K562 (cell line): ENCODE measurements at regions not wholly inside any gene's neighbourhood (a gene's known extent, or its start where the extent isn't known, plus 50 kb on each side); places are given as distances from the start of the nearest gene placed in this dataset.

Source experiments
- ATAC-seq: fragments of 200-7000 bp; cut with Tn5 transposase; 3 replicates; pipeline ENCODE4 v1.9.1; 2020; ENCODE audit warnings: moderate library complexity
- BruUV-seq: library from RNA; stranded (reverse); fragments of 400-500 nt; replicated peaks from 2 replicates; lab custom pipeline; 2021; lab: Mats Ljungman, UMichigan
- CTCF ChIA-PET: fragments of 300-600 bp; formaldehyde crosslinking; extraction: SDS; loops from one replicate; lab custom pipeline; 2021; ENCODE audit warnings: low intra/inter-chr PET ratio; lab: Yijun Ruan, JAX
- POLR2A ChIA-PET: fragments of 300-600, 350-650 bp; sonication (Branson Sonifier 250); formaldehyde crosslinking; extraction: SDS; loops from one replicate; lab custom pipeline; 2021; ENCODE audit warnings: antibody characterized with exemption, inconsistent platforms; lab: Yijun Ruan, JAX
- DNase-seq, 4 experiments: peaks; one replicate each; pipeline versions ENCODE4 v3.0.0 to v3.0.0-alpha.2; 2011 to 2018; ENCODE audit warnings: low spot score in 3 of 4, mixed read lengths in 3 of 4; ENCODE audit errors: extremely low read depth in 1 of 4
- FAIRE-seq: peaks from 2 replicates; lab custom pipeline; 2011; peaks lifted over from hg19 to GRCh38; lab: Jason Lieb, UNC
- H2AFZ ChIP-seq: 2 replicates; pipeline ENCODE4 v1.6.0; 2011; ENCODE audit warnings: low read depth, low read length, control low read depth, inconsistent platforms
- H3K27ac ChIP-seq: fragments of 200-600 bp; 3 replicates; pipeline ENCODE4 v1.8.0; 2011; ENCODE audit warnings: low read depth, mild to moderate bottlenecking, control low read depth, inconsistent platforms, low read length, moderate library complexity, mixed read lengths; ENCODE audit errors: extremely low read depth
- H3K27me3 ChIP-seq, 2 experiments: fragments of 300-600 bp in 1 of 2; 2 replicates in 1 of 2; 3 replicates in 1 of 2; pipeline versions ENCODE4 v1.6.0 to v1.8.0; 2011; ENCODE audit warnings: inconsistent platforms in 2 of 2, low read length in 2 of 2, mild to moderate bottlenecking in 1 of 2, mixed read lengths in 1 of 2, moderate library complexity in 1 of 2; ENCODE audit not compliant: control insufficient read depth in 2 of 2, insufficient read depth in 2 of 2
- H3K36me3 ChIP-seq: fragments of 300-600 bp; 3 replicates; pipeline ENCODE4 v1.8.0; 2011; ENCODE audit warnings: mild to moderate bottlenecking, low read length, inconsistent platforms; ENCODE audit not compliant: control insufficient read depth, insufficient read depth
- H3K4me1 ChIP-seq, 2 experiments: fragments of 200-600 bp in 1 of 2; replicated peaks in 1 of 2; 2 replicates in 1 of 2; 3 replicates in 1 of 2; pipeline versions ENCODE4 v1.5.1 to v1.8.0; 2011; ENCODE audit warnings: inconsistent platforms in 2 of 2, low read length in 2 of 2, mild to moderate bottlenecking in 1 of 2, mixed read lengths in 1 of 2, moderate library complexity in 1 of 2; ENCODE audit not compliant: control insufficient read depth in 2 of 2, insufficient read depth in 2 of 2
- H3K4me2 ChIP-seq: 2 replicates; pipeline ENCODE4 v1.6.1; 2011; ENCODE audit warnings: low read length, control low read depth, inconsistent platforms, mixed read lengths; ENCODE audit not compliant: insufficient read depth
- H3K4me3 ChIP-seq: fragments of 200-600 bp; sonication (generic), shearing (Covaris generic); 2 replicates; pipeline ENCODE4 v1.5.1; 2016; ENCODE audit warnings: control low read depth, inconsistent platforms
- H3K79me2 ChIP-seq: fragments of 200-600 bp; 3 replicates; pipeline ENCODE4 v1.8.0; 2011; ENCODE audit warnings: low read length, inconsistent platforms; ENCODE audit not compliant: control insufficient read depth, insufficient read depth
- H3K9ac ChIP-seq, 2 experiments: 2 replicates each; pipeline versions ENCODE4 v1.6.0 to v1.6.1; 2011; ENCODE audit warnings: low read depth in 2 of 2, low read length in 2 of 2, control low read depth in 1 of 2, inconsistent platforms in 1 of 2, mild to moderate bottlenecking in 1 of 2, mixed read lengths in 1 of 2; ENCODE audit not compliant: insufficient read depth in 1 of 2
- H3K9me1 ChIP-seq: one replicate; pipeline ENCODE4 v1.6.0; 2011; ENCODE audit warnings: inconsistent platforms, mild to moderate bottlenecking, low read length, moderate library complexity; ENCODE audit not compliant: control insufficient read depth, insufficient read depth
- H3K9me3 ChIP-seq: replicated peaks from 2 replicates; pipeline ENCODE4 v1.5.1; 2011; ENCODE audit warnings: low read depth, low read length, inconsistent platforms; ENCODE audit not compliant: control insufficient read depth, insufficient read depth
- H4K20me1 ChIP-seq: replicated peaks from 2 replicates; pipeline ENCODE4 v1.6.1; 2011; ENCODE audit warnings: low read length, inconsistent platforms, mixed read lengths; ENCODE audit not compliant: control insufficient read depth, insufficient read depth
- HMGXB4 ChIP-seq: sonication (generic); formaldehyde crosslinking; IDR thresholded peaks from 2 replicates; pipeline ENCODE4 v1.8.1; 2023; ENCODE audit warnings: mild to moderate bottlenecking, missing genetic modification reagents
- KDM5B ChIP-seq: fragments of 200-600 bp; sonication (generic); IDR thresholded peaks from 2 replicates; pipeline ENCODE4 v1.6.1; 2012; ENCODE audit warnings: low read depth, mild to moderate bottlenecking, moderate library complexity, low read length, control low read depth, inconsistent platforms; ENCODE audit not compliant: insufficient replicate concordance
- MEF2D ChIP-seq: conservative IDR thresholded peaks from 2 replicates; pipeline ENCODE4 v1.6.1; 2016; ENCODE audit warnings: low read depth, missing genetic modification characterization, missing compliant biosample characterization
- RBM14 ChIP-seq: fragments of 200-400 bp; formaldehyde crosslinking; IDR thresholded peaks from 2 replicates; pipeline ENCODE4 v1.6.1; 2018; ENCODE audit warnings: low read depth, mild to moderate bottlenecking, low read length, moderate library complexity, borderline replicate concordance; ENCODE audit not compliant: insufficient read depth
- SLC30A9 ChIP-seq: fragments of 250-450 bp; sonication (Bioruptor Pico); IDR thresholded peaks from 2 replicates; pipeline ENCODE4 v1.8.0; 2022; ENCODE audit warnings: mild to moderate bottlenecking, moderate library complexity
- SRSF3 ChIP-seq: fragments of 200-400 bp; formaldehyde crosslinking; IDR thresholded peaks from 2 replicates; pipeline ENCODE4 v1.6.1; 2016; ENCODE audit warnings: mild to moderate bottlenecking, low read length, moderate library complexity; ENCODE audit not compliant: insufficient read depth
- TCF3 ChIP-seq: sonication (generic); formaldehyde crosslinking; IDR thresholded peaks from 2 replicates; pipeline ENCODE4 v1.4.0; 2020; ENCODE audit warnings: mild to moderate bottlenecking, missing genetic modification reagents
- TEAD2 ChIP-seq: fragments of 450-650 bp; IDR thresholded peaks from 2 replicates; pipeline ENCODE4 v1.6.1; 2016; ENCODE audit warnings: missing genetic modification characterization, control low read depth, missing compliant biosample characterization
- XRCC4 ChIP-seq: IDR thresholded peaks from one replicate; pipeline ENCODE4 v1.6.1; 2011; ENCODE audit not compliant: insufficient read depth, insufficient read length; ENCODE audit errors: extremely low read depth
- ZNF175 ChIP-seq: fragments of 200-800 bp; sonication (Bioruptor generic); IDR thresholded peaks from 2 replicates; pipeline ENCODE4 v1.6.1; 2016; ENCODE audit warnings: low read depth, mild to moderate bottlenecking, missing genetic modification characterization, missing compliant biosample characterization
- ZNF224 ChIP-seq: sonication (generic); formaldehyde crosslinking; IDR thresholded peaks from 2 replicates; pipeline ENCODE4 v1.8.0; 2022; ENCODE audit warnings: mild to moderate bottlenecking, missing genetic modification reagents
- WGBS: fragments of 100-300 bp; shearing (Covaris generic); methylation state at CpG from one replicate; pipeline ENCODE4 v1.1.6; 2016; ENCODE audit warnings: low coverage, mixed read lengths; ENCODE audit not compliant: insufficient coverage; ENCODE audit errors: missing lambda C conversion rate; 5-methylcytosine and 5-hydroxymethylcytosine counted together
- in situ Hi-C: fragments of 300-500 bp; cut with MboI; formaldehyde crosslinking; loops from 4 replicates; pipeline ENCODE4 v1.15.0; 2018; ENCODE audit warnings: inconsistent platforms, mixed read lengths
- intact Hi-C: fragments of 100-400 bp; cut with micrococcal nuclease; formaldehyde crosslinking; loops from 2 replicates; pipeline ENCODE4 v1.14.2; 2022

DNA sequence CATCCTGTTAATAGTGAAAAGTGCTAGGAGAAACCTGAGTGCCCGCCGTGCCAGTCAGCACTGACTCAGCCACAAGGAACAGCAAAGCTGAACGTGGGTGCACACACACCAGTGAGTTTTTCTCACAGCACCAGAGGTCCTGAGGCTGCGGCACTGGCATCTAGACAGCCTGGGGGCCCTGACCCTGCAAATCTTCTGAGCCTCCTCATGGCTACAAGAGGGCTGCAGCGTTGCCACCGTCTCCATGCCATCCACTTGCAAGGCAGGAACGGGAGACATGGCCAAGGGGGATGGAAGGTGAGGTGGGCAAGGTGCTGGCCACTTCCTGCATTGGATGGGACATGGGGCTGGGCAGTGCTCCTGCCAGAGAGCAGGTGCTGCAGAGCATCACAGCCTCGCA, 211.2 kb upstream of the SOX1 start:
- FAIRE-seq: no peak
- Histone ChIP-seq H3K27ac (no peak overlapping the region), H3K9me1 (no peaks in the 10 kb centered on the region), H3K79me2 (no peaks in the 10 kb centered on the region), H4K20me1 (no peaks in the 10 kb centered on the region), H3K9me3 (no peaks in the 10 kb centered on the region), H3K4me2 (no peak overlapping the region), H3K36me3 (no peaks in the 10 kb centered on the region), H3K4me3 (no peak overlapping the region), H3K27me3 (peaks cover 0 to 11% of the 10 kb centered on the region in 2 experiments; a peak in 1 of 5 replicates), H2AFZ (no peak overlapping the region), H3K4me1 (no peaks in the 10 kb centered on the region), H3K9ac (no peak overlapping the region)
- POLR2A ChIA-PET: no interaction called here
- CTCF ChIA-PET: no interaction called here
- intact Hi-C loops: no loop called here
- BruUV-seq: no TSS peak
- WGBS: 4% methylated on average over 5 of the region's 8 CpGs
- no peak for TF ChIP-seq SRSF3
- TF ChIP-seq ZNF175 (CRISPR knock-in tag): no peak
- no peak for TF ChIP-seq SLC30A9
- TF ChIP-seq XRCC4: no peak
- no peak for TF ChIP-seq MEF2D
- TF ChIP-seq TCF3 (CRISPR knock-in tag): no peak
- no peak for TF ChIP-seq ZNF224 (CRISPR knock-in tag)
- TF ChIP-seq RBM14: no peak
- no peak for TF ChIP-seq TEAD2
- TF ChIP-seq HMGXB4 (CRISPR knock-in tag): no peak
- no peak for TF ChIP-seq KDM5B
- in situ Hi-C loops: no loop called here
- no peak for ATAC-seq
- no peak for DNase-seq
